ENCODE measurements at regions not wholly inside any gene's neighbourhood (a gene's known extent, or its start where the extent isn't known, plus 50 kb on each side); places are given as distances from the start of the nearest gene placed in this dataset.

DNA sequence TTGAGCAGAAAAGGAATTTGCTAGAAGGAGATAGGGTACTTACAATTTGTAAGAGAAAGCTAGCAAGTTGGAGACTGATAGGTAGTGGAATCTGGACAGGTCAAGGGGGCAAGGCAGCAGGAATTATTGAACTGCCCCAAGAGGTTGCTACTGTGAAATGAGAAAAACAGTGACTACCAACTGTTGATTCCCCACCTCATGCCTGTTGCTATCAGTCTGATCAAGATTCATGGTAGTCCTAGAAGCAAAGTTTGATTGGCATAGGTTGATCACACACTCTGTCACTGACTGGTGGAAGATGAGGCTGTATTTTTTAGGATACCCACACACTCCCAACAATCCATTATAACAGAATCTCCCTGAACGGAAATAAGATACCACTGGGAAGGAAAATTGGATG, 89.4 kb upstream of the IGF1 start:
- H3K4me3 ChIP-seq (ENCODE audit: low read depth, low read length), result no peak overlapping the region
- no peak for DNase-seq (ENCODE audit: low read depth)
- TF ChIP-seq, protein P1, sequence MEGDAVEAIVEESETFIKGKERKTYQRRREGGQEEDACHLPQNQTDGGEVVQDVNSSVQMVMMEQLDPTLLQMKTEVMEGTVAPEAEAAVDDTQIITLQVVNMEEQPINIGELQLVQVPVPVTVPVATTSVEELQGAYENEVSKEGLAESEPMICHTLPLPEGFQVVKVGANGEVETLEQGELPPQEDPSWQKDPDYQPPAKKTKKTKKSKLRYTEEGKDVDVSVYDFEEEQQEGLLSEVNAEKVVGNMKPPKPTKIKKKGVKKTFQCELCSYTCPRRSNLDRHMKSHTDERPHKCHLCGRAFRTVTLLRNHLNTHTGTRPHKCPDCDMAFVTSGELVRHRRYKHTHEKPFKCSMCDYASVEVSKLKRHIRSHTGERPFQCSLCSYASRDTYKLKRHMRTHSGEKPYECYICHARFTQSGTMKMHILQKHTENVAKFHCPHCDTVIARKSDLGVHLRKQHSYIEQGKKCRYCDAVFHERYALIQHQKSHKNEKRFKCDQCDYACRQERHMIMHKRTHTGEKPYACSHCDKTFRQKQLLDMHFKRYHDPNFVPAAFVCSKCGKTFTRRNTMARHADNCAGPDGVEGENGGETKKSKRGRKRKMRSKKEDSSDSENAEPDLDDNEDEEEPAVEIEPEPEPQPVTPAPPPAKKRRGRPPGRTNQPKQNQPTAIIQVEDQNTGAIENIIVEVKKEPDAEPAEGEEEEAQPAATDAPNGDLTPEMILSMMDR (IDR thresholded peaks at IDR 0.05; ENCODE audit: insufficient read depth, low read length), result no peak

DNA sequence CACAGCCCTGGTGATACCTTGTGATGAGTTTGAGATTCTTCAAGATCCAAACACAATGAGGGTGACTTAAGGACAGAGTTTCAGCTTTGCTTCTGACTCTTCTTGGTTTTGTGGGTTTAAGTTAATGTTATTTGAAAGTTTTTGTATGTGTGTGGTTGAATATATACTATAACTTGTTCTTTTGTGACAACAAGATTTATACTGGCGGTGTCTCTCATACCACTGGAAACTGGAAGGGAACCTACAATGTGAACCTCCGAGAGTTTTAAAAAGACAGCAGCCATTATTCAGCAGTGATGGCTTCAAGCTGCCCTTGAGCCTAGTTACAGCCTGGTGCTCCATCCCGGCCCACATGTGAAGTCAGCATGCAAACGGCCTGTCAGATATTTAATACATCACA, 87.9 kb upstream of the IGF1 start:
- no peak overlapping the region for H3K4me3 ChIP-seq (ENCODE audit: low read depth, low read length)
- TF ChIP-seq, protein P1 (IDR thresholded peaks at IDR 0.05; ENCODE audit: insufficient read depth, low read length), result no peak
- no peak for DNase-seq (ENCODE audit: low read depth)

DNA sequence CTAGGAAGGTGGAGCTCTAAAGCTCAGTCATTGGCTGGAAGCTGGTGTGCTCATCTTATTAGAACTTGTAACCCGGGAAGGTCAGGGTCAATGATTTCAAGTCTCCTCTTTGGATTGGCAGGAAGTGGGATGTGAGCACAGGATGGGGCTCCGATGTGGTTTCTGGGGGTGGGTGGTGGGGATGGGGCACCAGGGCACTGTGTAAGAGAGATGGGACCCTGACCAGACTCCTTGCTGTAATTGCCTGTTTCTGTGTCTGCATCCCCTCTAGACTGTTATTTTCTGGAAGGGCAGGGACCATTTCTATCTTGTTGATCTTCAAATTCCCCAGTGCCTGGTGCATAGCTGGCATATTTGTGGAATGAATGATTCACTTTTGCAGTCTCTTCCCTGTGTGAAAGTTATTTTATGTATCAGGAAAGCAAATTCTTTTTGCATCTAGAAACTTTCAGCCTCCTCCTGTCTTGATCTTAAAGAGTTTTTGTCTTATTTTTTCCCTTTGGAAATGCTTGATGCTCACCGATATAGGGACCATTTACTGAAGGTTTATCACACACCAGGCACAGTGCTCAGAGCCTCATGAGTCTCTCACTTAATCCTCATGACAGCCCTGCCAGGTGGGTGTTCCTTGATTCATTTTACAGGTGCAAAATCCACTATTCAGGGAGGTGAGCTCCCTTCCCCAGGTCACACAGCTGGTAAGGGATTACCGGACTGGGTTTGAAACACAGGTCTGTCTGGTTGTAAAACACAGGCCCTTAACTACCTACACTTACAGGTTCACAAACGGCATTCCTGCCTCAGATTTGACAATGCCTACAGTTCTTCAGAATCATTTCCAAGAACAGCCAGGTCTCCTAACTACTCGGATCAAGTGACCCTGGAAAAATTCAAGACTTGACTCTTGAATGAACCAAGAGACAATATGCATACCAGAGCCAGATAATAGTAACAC, 86.9 kb upstream of the IGF1 start:
- TF ChIP-seq, protein P1 (IDR thresholded peaks at IDR 0.05; ENCODE audit: insufficient read depth, low read length), result no peak
- no peak overlapping the region for H3K4me3 ChIP-seq (ENCODE audit: low read depth, low read length)
- peak; percentile 51 for DNase-seq (ENCODE audit: low read depth)

DNA sequence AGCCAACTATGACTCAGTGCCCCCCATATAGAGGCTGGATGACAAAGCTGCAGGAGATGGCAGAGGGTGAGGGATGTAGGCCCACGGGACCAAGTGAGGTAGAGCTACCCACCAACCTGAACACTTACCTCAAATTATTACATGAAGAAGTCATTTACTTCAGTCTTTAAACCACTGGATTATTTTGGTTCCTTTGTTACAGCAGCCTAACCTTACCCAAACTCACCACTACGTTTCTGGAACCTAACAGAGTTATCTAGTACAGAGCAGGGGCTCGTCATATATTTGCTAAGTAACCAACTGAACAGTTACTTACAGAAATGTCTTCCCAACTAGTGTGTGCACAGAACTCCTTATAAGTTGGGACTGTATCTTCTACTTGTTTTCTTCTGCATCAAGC, 85.2 kb upstream of the IGF1 start:
- DNase-seq (ENCODE audit: low read depth), result no peak
- no peak overlapping the region for H3K4me3 ChIP-seq (ENCODE audit: low read depth, low read length)

DNA sequence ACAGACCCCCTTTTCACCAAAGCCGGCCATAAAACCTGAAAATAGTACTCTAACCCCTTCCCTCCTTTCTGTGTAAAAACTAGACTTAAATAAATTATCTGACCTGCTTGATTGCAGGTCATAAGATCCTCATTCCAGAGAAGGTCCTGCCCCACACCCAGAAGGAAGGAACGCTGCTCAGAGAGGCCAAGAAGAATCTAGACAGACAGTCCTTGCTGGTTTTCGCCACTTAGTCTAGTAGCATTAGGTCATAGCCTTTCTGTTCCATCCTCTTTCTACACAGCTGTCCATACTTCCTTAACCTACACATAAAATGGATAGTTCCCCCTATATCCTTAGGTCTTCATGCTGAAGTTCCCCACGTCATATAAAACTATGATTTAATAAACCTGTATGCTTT, 83.7 kb upstream of the IGF1 start:
- H3K4me3 ChIP-seq (ENCODE audit: low read depth, low read length), result no peak overlapping the region
- DNase-seq (ENCODE audit: low read depth), result no peak
- TF ChIP-seq, protein P1 (IDR thresholded peaks at IDR 0.05; ENCODE audit: insufficient read depth, low read length), result no peak

More for the DNA sequence above, 85.2 kb upstream of the IGF1 start:
- TF ChIP-seq, protein P1 (IDR thresholded peaks at IDR 0.05; ENCODE audit: insufficient read depth, low read length), result no peak

DNA sequence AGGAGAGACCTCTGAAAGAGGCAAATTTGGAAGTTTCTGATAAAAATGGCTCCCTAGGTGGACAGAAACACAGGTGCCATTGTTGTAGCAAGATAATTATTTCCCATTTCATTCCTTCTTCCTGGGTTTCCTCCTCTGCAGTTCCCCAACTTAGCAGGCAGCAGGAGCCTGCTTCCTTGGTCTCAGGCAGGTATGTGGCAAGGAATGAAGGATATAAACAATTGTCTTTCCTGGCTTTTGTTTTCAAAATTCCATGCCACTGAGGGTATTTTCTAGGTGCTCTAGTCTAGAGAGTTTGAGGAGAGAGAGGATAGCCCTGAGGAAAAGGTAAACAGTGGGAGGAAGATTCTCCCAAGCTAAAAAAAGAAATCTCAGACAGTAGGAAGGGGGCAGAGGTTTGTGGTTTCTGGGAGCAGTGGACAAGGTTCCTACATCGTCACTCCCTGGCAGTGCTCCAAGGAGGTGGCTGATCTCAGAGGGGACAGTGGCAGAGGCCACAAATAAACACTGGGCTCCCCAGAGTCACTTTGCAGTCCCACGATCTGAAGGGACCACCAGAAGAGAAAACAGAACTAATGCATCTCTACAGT, 82.6 kb upstream of the IGF1 start:
- no peak overlapping the region for H3K4me3 ChIP-seq (ENCODE audit: low read depth, low read length)
- no peak for DNase-seq (ENCODE audit: low read depth)
- TF ChIP-seq, protein P1 (IDR thresholded peaks at IDR 0.05; ENCODE audit: insufficient read depth, low read length), result no peak
